ENCODE measurements at regions not wholly inside any gene's neighbourhood (a gene's known extent, or its start where the extent isn't known, plus 50 kb on each side); places are given as distances from the start of the nearest gene placed in this dataset.

DNA sequence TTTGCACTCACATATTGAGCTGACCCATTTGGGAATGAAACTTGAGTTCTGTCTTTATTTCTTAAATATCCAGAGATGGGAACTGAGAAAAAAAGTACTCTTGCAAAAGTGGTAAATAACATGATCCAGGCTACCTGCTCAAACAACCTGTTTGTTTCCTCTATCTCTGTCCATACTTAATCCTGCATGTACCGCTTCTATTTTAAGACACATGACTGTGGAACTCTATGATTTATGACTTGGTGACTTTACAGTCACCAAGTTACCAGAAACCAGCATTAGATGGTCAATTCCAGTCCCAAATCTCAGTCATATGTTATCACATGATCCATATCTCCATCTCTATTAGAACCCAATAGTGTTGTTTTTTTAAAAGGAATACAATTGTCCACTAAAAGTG is 606.7 kb downstream of the EPHA5 start:
- no peak for ATAC-seq (ENCODE audit: insufficient number of reproducible peaks, low FRiP score, low read depth)
- Histone ChIP-seq H3K36me3 (no peaks in the 10 kb centered on the region), H3K4me3 (no peak overlapping the region), H3K9me3 (no peaks in the 10 kb centered on the region), H3K27ac (no peak overlapping the region), H3K27me3 (replicated peaks; ENCODE audit: insufficient read depth) (no peaks in the 10 kb centered on the region), H3K4me1 (ENCODE audit: control insufficient read depth in 1 of 2, low read depth in 2 of 2) (peaks cover 0 to under 1% of the 10 kb centered on the region in 2 donors)
- DNase-seq (ENCODE audit: low spot score): no peak
- TF ChIP-seq CTCF (IDR thresholded peaks at IDR 0.05): no peak

DNA sequence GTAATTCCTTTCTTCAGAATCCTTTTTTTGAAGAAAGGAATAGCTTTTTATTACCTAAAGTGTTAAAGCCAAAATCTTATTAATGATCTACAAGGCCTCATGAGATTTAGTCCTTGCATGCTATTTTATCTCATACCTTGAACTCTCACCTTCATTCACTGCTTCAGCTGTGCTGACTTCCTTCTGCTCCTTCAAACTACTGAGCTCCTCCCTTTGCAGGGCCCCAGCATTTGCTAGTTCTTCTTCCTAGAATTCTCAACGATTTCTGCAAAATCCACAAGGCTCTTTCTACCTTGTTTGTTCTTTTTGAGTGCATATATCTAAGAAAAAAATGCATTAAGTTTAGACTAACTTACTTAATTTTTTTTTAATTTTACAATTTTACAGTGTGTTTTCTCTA is 619.5 kb downstream of the EPHA5 start:
- H3K27ac ChIP-seq: no peak overlapping the region
- H3K9me3 ChIP-seq: no peaks in the 10 kb centered on the region
- no peaks in the 10 kb centered on the region for H3K36me3 ChIP-seq
- DNase-seq (ENCODE audit: low spot score): no peak
- H3K27me3 ChIP-seq (replicated peaks; ENCODE audit: insufficient read depth): no peaks in the 10 kb centered on the region
- H3K4me3 ChIP-seq: no peak overlapping the region
- no peak for ATAC-seq (ENCODE audit: insufficient number of reproducible peaks, low FRiP score, low read depth)
- H3K4me1 ChIP-seq (ENCODE audit: control insufficient read depth in 1 of 2, low read depth in 2 of 2): peaks cover 0 to 13% of the 10 kb centered on the region in 2 donors
- TF ChIP-seq CTCF (IDR thresholded peaks at IDR 0.05): no peak

DNA sequence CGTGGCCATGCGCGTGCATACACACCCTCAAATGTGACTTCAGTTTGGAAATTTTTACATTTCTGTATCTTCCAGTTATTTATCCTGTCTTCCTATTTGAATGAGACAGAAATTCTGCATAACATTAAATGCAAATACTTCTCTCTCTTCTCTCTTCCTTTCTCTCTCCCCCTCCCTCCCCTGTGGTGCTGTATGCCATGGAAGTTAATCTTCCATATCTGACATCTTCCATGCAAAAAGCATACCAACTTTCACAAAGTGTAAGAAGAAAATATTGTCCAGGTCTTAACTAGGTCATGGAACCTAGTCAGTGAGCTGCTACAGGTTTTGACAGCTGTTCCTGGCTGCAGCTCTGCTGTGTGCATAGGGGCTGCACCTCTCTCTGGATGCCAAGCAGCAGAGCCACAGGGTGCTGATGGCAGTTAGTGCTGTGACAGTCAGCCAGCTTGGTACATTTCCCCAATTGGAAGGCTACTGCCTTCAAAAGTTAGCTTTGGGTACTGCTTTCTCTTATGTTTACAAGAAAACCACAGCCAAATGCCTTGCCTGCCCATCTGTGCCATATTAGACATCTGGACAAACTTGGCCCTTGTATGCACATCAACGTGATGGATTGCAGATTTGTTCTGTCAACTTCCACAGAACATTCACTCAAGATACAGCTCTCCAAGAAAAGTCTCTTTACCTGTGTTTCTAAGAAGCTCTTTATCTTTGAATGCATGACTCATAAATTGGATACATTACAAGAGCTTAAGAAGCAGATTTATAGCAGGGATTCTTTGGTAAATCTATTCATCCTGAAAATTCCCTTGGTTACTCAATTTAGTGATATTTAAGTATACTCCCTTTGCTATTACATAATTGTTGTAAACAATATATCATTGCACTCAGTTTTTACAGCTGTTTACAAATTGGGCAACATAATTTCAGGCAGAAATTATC is 623.8 kb downstream of the EPHA5 start:
- no peak overlapping the region for H3K4me3 ChIP-seq
- H3K27me3 ChIP-seq (replicated peaks; ENCODE audit: insufficient read depth): no peaks in the 10 kb centered on the region
- H3K9me3 ChIP-seq: no peaks in the 10 kb centered on the region
- DNase-seq (ENCODE audit: low spot score): no peak
- H3K27ac ChIP-seq: no peak overlapping the region
- no peak for TF ChIP-seq CTCF (IDR thresholded peaks at IDR 0.05)
- no peak for ATAC-seq (ENCODE audit: insufficient number of reproducible peaks, low FRiP score, low read depth)
- no peaks in the 10 kb centered on the region for H3K36me3 ChIP-seq
- H3K4me1 ChIP-seq (ENCODE audit: control insufficient read depth in 1 of 2, low read depth in 2 of 2): peaks cover 0 to 13% of the 10 kb centered on the region in 2 donors

- DNase-seq (ENCODE audit: low spot score) (no peak), ATAC-seq (ENCODE audit: insufficient number of reproducible peaks, low FRiP score, low read depth) (no peak)
- TF ChIP-seq CTCF (IDR thresholded peaks at IDR 0.05): no peak
Measured at GRCh38 chr4:65033899-65034298, 624.6 kb upstream of the TECRL start.

GRCh38 chr4:65028592-65028991 is 619.3 kb upstream of the TECRL start:
- Histone ChIP-seq H3K9me3 (no peaks in the 10 kb centered on the region), H3K4me1 (ENCODE audit: control insufficient read depth in 1 of 2, low read depth in 2 of 2) (no peaks in the 10 kb centered on the region), H3K27me3 (replicated peaks; ENCODE audit: insufficient read depth) (no peaks in the 10 kb centered on the region), H3K36me3 (no peaks in the 10 kb centered on the region), H3K4me3 (no peak overlapping the region), H3K27ac (no peak overlapping the region)
- no peak for ATAC-seq (ENCODE audit: insufficient number of reproducible peaks, low FRiP score, low read depth)
- TF ChIP-seq CTCF (IDR thresholded peaks at IDR 0.05): no peak
- no peak for DNase-seq (ENCODE audit: low spot score)

More at GRCh38 chr4:65033899-65034298, 624.6 kb upstream of the TECRL start:
- Histone ChIP-seq H3K27me3 (replicated peaks; ENCODE audit: insufficient read depth) (no peaks in the 10 kb centered on the region), H3K4me1 (ENCODE audit: control insufficient read depth in 1 of 2, low read depth in 2 of 2) (no peaks in the 10 kb centered on the region), H3K36me3 (no peaks in the 10 kb centered on the region), H3K4me3 (no peak overlapping the region), H3K9me3 (no peaks in the 10 kb centered on the region), H3K27ac (no peak overlapping the region)

Data from thoracic aorta (tissue), 2 donors.